NB4 (cell line): ENCODE measurements at regions not wholly inside any gene's neighbourhood (a gene's known extent, or its start where the extent isn't known, plus 50 kb on each side); places are given as distances from the start of the nearest gene placed in this dataset.

Experiments
- CTCF ChIP-seq: IDR thresholded peaks from one replicate; pipeline ENCODE4 v1.5.1; 2012; ENCODE audit warnings: low read depth, low read length
- MYC ChIP-seq: IDR thresholded peaks from 2 replicates; pipeline ENCODE4 v1.6.1; 2011; ENCODE audit warnings: low read depth, low read length
- POLR2A ChIP-seq: IDR thresholded peaks from 2 replicates; pipeline ENCODE4 v1.6.1; 2011; ENCODE audit warnings: mild to moderate bottlenecking; ENCODE audit not compliant: insufficient read length; ENCODE audit errors: extremely low read depth

- TF ChIP-seq POLR2A (no peak), CTCF (no peak), MYC (no peak)
Observed at GRCh38 chr4:111671756-111672155, 473.5 kb upstream of the FAM241A start.
